B cell (primary cell): ENCODE measurements at regions not wholly inside any gene's neighbourhood (a gene's known extent, or its start where the extent isn't known, plus 50 kb on each side); places are given as distances from the start of the nearest gene placed in this dataset.

Experiments
- ATAC-seq: fragments of 200-7000 bp; cut with Tn5 transposase; one replicate; pipeline ENCODE4 v1.10.0; 2021; ENCODE audit warnings: low read depth, mild to moderate bottlenecking, moderate number of reproducible peaks, moderate library complexity
- CTCF ChIA-PET: fragments of 350-600 bp; sonication (Branson Sonifier 250); formaldehyde crosslinking; loops from one replicate; lab custom pipeline; 2021; ENCODE audit warnings: antibody characterized with exemption, inconsistent platforms; lab: Charles Lee
- POLR2A ChIA-PET: fragments of 350-600 bp; sonication (Branson Sonifier 250); formaldehyde crosslinking; loops from one replicate; lab custom pipeline; 2021; ENCODE audit warnings: antibody characterized with exemption; lab: Charles Lee
- DNase-seq: peaks from one replicate; pipeline ENCODE4 v3.0.0; 2013
- H2AFZ ChIP-seq: 2 replicates; pipeline ENCODE4 v1.6.1; 2012; ENCODE audit warnings: mild to moderate bottlenecking, low read depth, low read length; ENCODE audit not compliant: insufficient read depth, poor library complexity, severe bottlenecking
- H3K27ac ChIP-seq, 2 donors: 1 replicate in 1 of 2; 2 replicates in 1 of 2; pipeline ENCODE4 v1.5.1; 2012 to 2013; ENCODE audit warnings: low read length in 2 of 2, mild to moderate bottlenecking in 2 of 2, moderate library complexity in 1 of 2
- H3K27me3 ChIP-seq, 4 experiments: fragments of 200-600 bp in 1 of 4; sonication (generic) in 1 of 4; replicated peaks in 1 of 4; 1 replicate in 2 of 4; 2 replicates in 2 of 4; pipeline versions ENCODE4 v1.6.1 to v1.7.0; 2013 to 2016; ENCODE audit warnings: low read length in 3 of 4, mild to moderate bottlenecking in 2 of 4, mixed read lengths in 1 of 4, moderate library complexity in 1 of 4; ENCODE audit not compliant: insufficient read depth in 4 of 4, control insufficient read depth in 3 of 4; ENCODE audit errors: control extremely low read depth in 1 of 4
- H3K36me3 ChIP-seq, 2 experiments: replicated peaks in 1 of 2; 1 replicate in 1 of 2; 2 replicates in 1 of 2; pipeline versions ENCODE4 v1.6.1 to v1.7.1; 2013; ENCODE audit warnings: low read length in 1 of 2; ENCODE audit not compliant: insufficient read depth in 2 of 2, control insufficient read depth in 1 of 2; ENCODE audit errors: control extremely low read depth in 1 of 2, extremely low read depth in 1 of 2
- H3K4me1 ChIP-seq, 2 donors: fragments of 200-600 bp in 1 of 2; sonication (generic) in 1 of 2; 1 replicate in 1 of 2; 2 replicates in 1 of 2; pipeline versions ENCODE4 v1.5.1 to v1.6.1; 2013 to 2017; ENCODE audit warnings: low read length in 2 of 2; ENCODE audit not compliant: control insufficient read depth in 2 of 2, insufficient read depth in 2 of 2
- H3K4me2 ChIP-seq: replicated peaks from 2 replicates; pipeline ENCODE3; 2012; ENCODE audit warnings: mild to moderate bottlenecking, low read depth, low read length; ENCODE audit not compliant: poor library complexity, severe bottlenecking
- H3K4me3 ChIP-seq, 5 experiments: fragments of 200-600 bp in 1 of 5; sonication (generic) in 1 of 5; 1 replicate in 3 of 5; 2 replicates in 2 of 5; pipeline versions ENCODE4 v1.5.1 to v1.7.0; 2011 to 2016; ENCODE audit warnings: low read length in 4 of 5, mild to moderate bottlenecking in 4 of 5, low read depth in 2 of 5, control low read depth in 1 of 5, moderate library complexity in 1 of 5; ENCODE audit not compliant: insufficient read depth in 1 of 5; ENCODE audit errors: control extremely low read depth in 1 of 5, extremely low read depth in 1 of 5
- H3K79me2 ChIP-seq: fragments of 200-600 bp; sonication (generic); one replicate; pipeline ENCODE4 v1.6.0; 2016; ENCODE audit warnings: low read length; ENCODE audit not compliant: control insufficient read depth, insufficient read depth
- H3K9ac ChIP-seq: fragments of 200-600 bp; sonication (generic); 2 replicates; pipeline ENCODE4 v1.6.1; 2017; ENCODE audit warnings: mild to moderate bottlenecking, low read length, moderate library complexity
- H3K9me3 ChIP-seq, 3 donors: one replicate each; pipeline versions ENCODE4 v1.6.1 to v1.7.1; 2013; ENCODE audit warnings: low read length in 2 of 3; ENCODE audit not compliant: control insufficient read depth in 2 of 3, insufficient read depth in 1 of 3; ENCODE audit errors: control extremely low read depth in 1 of 3
- H4K20me1 ChIP-seq: 2 replicates; pipeline ENCODE4 v1.6.0; 2012; ENCODE audit warnings: mild to moderate bottlenecking, low read length; ENCODE audit not compliant: insufficient read depth, control insufficient read depth, poor library complexity, severe bottlenecking
- H3K27ac Mint-ChIP-seq: one replicate; pipeline ENCODE4 v1.8.0; 2021; ENCODE audit warnings: mixed read lengths
- H3K27me3 Mint-ChIP-seq: one replicate; pipeline ENCODE4 v1.8.0; 2021; ENCODE audit warnings: mixed read lengths
- H3K4me1 Mint-ChIP-seq: one replicate; pipeline ENCODE4 v1.8.0; 2021; ENCODE audit warnings: mixed read lengths
- H3K4me3 Mint-ChIP-seq: one replicate; pipeline ENCODE4 v1.8.0; 2021; ENCODE audit warnings: mixed read lengths
- H3K9me3 Mint-ChIP-seq: one replicate; pipeline ENCODE4 v1.8.0; 2022; ENCODE audit warnings: mixed read lengths; ENCODE audit not compliant: insufficient read depth
- CTCF ChIP-seq: fragments of 200-600 bp; IDR thresholded peaks from one replicate; pipeline ENCODE4 v1.8.0; 2022; ENCODE audit warnings: antibody characterized with exemption, mild to moderate bottlenecking
- EZH2 ChIP-seq: IDR thresholded peaks from 2 replicates; pipeline ENCODE4 v1.6.1; 2012; ENCODE audit warnings: borderline replicate concordance, low read depth, mild to moderate bottlenecking, moderate library complexity, low read length; ENCODE audit not compliant: insufficient read depth, poor library complexity, severe bottlenecking
- WGBS: methylation state at CpG from one replicate; pipeline ENCODE4 v1.1.5; 2013; ENCODE audit warnings: missing lambda C conversion rate; ENCODE audit not compliant: insufficient coverage; 5-methylcytosine and 5-hydroxymethylcytosine counted together
- intact Hi-C: fragments of 100-400 bp; cut with micrococcal nuclease; formaldehyde crosslinking; loops from one replicate; pipeline ENCODE4 v1.10.0; 2022

DNA sequence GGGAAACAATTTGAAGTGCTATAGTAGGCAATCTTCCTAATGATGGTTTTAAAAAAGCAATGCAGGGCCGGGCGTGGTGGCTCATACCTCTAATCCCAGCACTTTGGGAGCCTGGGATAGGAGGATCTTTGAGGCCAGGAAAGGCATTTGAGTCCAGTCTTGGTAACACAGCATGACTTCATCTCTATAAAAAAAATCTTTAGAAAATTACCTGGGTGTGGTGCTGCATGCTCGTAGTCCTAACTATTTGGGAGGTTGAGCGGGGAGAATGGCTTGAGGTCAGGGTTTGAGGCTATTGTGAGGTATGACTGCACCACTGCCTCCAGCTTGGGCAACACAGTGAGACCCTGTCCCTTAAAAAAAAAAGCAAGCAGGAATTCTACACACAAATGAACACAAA, 835.2 kb upstream of the AMELY start:
- TF ChIP-seq EZH2 (no peak), CTCF (no peak)
- no CpG with 5 or more reads among the region's 4 CpGs for WGBS
- H3K9me3 Mint-ChIP-seq = no peaks in the 10 kb centered on the region
- Histone ChIP-seq H3K27ac (no peak overlapping the region), H3K9me3 (no peaks in the 10 kb centered on the region), H3K36me3 (no peaks in the 10 kb centered on the region), H2AFZ (no peak overlapping the region), H3K79me2 (no peaks in the 10 kb centered on the region), H3K4me2 (no peak overlapping the region), H4K20me1 (no peaks in the 10 kb centered on the region), H3K4me3 (no peak overlapping the region), H3K9ac (no peak overlapping the region), H3K27me3 (no peaks in the 10 kb centered on the region), H3K4me1 (no peaks in the 10 kb centered on the region)
- H3K27ac Mint-ChIP-seq = no peak overlapping the region
- peaks cover 4% of the 10 kb centered on the region for H3K27me3 Mint-ChIP-seq
- ChIA-PET CTCF (no interaction called here), POLR2A (no interaction called here)
- H3K4me3 Mint-ChIP-seq = no peak overlapping the region
- no peaks in the 10 kb centered on the region for H3K4me1 Mint-ChIP-seq
- DNase-seq (no peak), ATAC-seq (no peak)
- intact Hi-C loops = no loop called here

GRCh38 chrY:7745581-7745901, 834.0 kb upstream of the AMELY start:
- no peak overlapping the region for H3K4me3 Mint-ChIP-seq
- no peaks in the 10 kb centered on the region for H3K4me1 ChIP-seq
- H3K27me3 Mint-ChIP-seq = peaks cover 4% of the 10 kb centered on the region
- ChIA-PET CTCF (no interaction called here), POLR2A (no interaction called here)
- intact Hi-C loops = no loop called here
- no peaks in the 10 kb centered on the region for H3K9me3 Mint-ChIP-seq
- H3K9ac ChIP-seq = no peak overlapping the region
- H3K27ac ChIP-seq = no peak overlapping the region
- no peak for DNase-seq
- ATAC-seq = no peak
- no peak overlapping the region for H3K4me3 ChIP-seq
- no peak overlapping the region for H3K27ac Mint-ChIP-seq
- H3K79me2 ChIP-seq = no peaks in the 10 kb centered on the region
- no peaks in the 10 kb centered on the region for H3K9me3 ChIP-seq
- H3K4me2 ChIP-seq = no peak overlapping the region
- no peaks in the 10 kb centered on the region for H4K20me1 ChIP-seq
- WGBS = no CpG with 5 or more reads among the region's 1 CpG
- TF ChIP-seq EZH2 = no peak
- no peak for TF ChIP-seq CTCF
- no peaks in the 10 kb centered on the region for H3K36me3 ChIP-seq
- H3K27me3 ChIP-seq = no peaks in the 10 kb centered on the region
- no peaks in the 10 kb centered on the region for H3K4me1 Mint-ChIP-seq
- no peak overlapping the region for H2AFZ ChIP-seq
